ENCODE measurements at regions not wholly inside any gene's neighbourhood (a gene's known extent, or its start where the extent isn't known, plus 50 kb on each side); places are given as distances from the start of the nearest gene placed in this dataset.

DNA sequence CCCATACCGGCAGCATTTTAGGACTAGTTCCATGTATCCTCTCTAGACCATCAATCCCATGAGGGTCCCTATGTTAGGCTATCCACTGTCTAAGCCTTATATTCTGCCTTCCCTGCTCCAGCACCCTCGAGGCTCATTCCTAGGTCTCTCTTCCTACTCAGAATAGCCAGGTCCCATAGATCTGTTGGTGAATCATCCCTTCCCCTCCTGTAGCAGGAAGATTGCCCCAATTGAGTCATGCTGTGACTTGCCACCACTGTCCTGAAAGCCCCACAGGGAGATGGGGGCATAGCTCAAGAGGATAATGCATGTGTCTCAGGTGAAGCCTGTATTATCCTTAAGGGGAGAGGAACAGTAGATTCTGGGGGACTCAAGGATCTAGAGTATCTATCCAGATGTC lies 143.1 kb upstream of the MOCS1 start:
- DNase-seq (ENCODE audit: low read depth in 2 of 2): no peak

DNA sequence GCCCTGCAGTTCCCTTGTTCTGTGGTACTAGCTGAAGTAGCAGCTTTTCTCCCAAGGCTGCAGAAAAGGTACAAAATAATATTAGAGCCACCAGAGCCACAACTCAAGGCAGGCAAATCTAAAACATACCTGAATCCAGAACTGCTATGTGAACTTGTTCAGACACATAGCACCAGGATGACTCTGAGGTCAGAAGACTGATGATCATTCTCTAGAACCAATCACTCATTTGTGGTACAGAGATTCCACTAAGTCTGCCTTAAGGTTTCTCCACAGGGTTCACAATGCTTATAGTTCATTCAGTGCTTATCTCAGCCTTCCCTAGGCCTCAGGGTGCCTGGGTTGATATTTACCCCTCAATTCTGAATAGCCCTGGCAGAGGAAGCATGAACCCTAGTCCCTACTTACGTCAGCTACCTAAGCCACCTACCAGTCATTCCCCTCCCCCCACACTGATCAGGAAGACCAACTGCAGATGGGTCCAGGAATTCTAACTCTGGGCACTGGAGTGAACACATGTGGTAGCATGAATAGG lies 140.9 kb upstream of the MOCS1 start:
- no peak for DNase-seq (ENCODE audit: low read depth in 2 of 2)

DNA sequence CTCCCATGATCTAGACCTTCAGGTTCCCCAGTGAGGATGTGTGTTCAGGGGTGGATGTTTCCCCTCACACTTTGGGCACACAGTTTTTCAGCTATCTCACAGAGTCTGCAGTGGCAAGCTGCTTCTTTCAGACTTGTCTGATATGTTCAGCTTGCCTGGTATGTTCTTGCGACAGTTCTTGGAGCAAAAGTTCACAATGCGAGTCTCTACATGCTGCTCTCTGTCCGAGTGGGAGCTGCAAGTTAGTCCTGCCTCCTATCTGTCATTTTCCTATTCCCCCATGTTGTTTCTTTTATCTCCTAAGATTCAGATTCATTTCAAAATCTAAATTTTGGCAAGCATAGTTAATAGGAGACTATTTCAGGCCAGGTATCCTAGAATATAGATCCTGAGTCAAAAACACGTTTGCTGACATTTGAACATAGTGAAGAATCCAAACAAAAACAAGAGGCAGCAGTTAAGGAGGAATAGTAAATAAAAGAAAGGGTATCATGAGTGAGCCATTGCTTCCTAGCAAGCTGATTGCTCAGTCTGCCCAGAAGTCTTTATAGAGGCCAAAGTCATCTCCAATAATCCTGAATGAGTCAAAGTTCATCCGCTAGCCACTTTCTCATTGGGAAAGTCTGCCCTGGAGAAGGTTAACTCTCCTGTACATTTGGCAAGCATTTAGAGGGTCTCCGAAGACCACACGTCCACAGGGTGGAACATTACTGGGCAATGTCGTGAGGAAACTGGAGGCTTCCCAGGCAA lies 140.2 kb upstream of the MOCS1 start:
- DNase-seq (ENCODE audit: low read depth in 2 of 2): no peak

DNA sequence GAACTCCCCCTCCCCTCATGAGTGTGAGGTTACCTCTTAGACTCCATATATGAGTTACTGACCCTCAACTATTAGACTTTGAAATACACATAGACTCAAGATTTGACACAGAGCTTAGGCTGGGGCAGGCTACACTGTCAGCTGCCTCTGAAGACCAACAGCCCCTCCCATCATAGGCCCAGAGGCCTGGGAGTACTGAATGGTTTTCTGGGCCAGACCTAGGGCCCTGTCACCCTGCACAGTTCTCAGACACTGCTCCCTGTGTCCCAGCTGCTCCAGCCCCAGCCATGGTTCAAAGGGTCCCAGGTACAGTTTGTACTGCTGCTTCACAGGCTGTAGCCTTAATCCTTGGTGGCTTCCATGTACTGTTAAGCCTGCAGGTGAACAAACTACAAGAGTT lies 132.1 kb upstream of the MOCS1 start:
- DNase-seq (ENCODE audit: low read depth in 2 of 2): no peak

DNA sequence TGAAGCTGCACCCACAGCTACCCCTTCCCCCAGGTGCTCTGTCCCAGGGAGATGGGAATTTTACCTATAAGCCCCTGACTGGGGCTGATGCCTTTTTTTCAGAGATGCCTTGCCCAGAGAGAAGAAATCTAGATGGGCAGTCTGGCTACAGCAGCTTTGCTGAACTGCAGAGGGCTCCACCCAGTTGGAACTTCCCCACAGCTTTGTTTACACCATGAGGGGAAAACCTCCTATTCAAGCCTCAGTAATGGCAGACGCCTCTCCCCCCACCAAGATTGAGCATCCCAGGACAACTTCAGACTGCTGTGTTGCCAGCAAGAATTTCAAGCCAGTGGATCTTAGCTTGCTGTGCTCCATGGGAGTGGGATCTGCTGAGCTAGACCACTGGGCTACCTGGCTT lies 122.6 kb upstream of the MOCS1 start:
- DNase-seq (ENCODE audit: low read depth in 2 of 2): no peak

DNA sequence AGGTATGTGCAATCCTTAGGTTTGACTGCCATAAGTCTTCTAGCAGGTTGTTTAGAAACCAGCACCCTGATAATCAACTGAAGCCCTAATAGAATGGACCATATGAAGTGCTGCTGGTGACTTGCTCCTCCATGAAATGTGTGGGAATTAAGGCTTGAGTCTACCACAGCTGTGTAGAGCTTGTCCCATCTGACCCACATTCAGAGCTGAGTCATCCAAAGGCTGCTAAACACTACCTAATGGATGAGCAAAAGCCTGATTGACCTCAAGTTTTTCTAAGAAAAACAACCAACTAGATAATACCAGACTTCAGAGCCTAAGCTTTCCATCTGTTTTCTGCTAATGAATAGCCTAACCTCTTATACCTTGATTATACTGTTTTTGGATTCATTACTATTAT lies 120.3 kb upstream of the MOCS1 start:
- DNase-seq (ENCODE audit: low read depth in 2 of 2): no peak

DNA sequence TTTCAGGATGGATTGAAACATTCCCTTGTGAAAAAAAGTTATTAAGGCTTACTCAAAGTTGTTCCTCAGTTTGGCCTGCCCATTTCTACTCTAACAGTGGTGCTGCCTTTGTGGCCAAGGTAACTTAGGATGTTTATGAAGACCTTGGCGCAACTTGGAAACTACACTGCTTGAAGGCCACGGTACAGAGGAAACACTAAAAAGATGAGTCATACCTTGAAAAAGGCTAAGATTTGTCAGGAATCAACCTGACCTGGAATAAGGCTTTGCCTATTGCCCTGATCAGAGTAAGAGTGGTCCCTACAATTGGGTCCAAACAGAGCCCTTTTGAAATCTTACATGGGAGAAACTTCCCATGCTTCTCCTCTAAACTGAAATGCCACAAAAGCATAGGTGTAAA lies 119.9 kb upstream of the MOCS1 start:
- DNase-seq (ENCODE audit: low read depth in 2 of 2): no peak

DNA sequence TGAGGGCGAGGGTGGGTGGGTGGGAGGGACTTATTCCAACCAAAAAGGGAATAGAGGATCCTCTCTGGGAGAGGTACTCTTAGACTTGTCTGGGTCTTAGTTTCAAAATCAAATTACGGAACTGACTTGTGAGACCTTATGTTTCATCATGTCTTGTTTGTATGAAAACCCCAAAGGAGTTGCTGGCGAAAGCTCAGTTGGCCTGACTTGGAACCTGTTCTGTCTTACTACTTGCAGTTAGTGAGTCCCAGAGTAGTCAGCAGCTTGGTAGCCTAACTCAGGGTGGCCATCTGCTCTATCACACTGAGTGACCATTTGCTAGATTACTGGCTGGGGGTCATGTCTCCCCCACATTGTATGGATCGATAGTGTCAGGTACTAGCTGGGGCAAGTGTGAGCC lies 114.9 kb upstream of the MOCS1 start:
- no peak for DNase-seq (ENCODE audit: low read depth in 2 of 2)

DNA sequence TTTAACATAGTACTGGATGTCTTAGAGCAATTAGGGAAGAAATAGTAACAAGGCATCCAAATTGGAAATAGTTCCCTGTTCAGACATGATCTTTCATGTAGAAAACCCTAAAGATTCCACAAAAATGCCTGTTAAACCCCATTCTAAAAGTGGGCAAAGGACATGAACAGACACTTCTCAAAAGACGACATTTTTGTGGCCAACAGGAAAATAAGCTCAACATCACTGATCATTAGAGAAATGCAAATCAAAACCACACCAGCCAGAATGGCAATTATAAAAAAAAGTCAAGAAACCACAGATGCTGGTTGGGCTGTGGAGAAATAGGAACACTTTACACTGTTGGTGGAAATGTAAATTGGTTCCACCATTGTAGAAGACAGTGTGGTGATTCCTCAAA lies 109.9 kb upstream of the MOCS1 start:
- no peak for DNase-seq (ENCODE audit: low read depth in 2 of 2)

DNA sequence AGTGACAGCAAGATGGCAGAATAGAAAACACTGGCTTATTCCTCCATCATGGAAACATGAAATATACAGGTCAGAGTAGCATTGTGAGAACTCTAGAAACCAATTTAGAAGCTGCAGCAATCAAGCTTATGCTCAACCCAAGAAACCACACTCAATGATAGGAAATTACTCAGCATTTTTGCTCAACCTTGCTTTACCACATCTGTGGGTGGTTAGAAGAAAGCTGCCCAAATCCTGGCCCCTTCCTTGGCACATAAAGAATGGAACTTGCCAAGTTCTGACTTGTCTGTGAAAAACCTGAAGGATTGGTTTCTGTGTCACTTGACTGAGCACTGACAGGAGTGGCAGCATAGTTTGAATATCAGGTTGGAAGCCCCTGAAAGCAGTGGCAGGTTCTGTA lies 108.0 kb upstream of the MOCS1 start:
- DNase-seq (ENCODE audit: low read depth in 2 of 2): no peak

DNA sequence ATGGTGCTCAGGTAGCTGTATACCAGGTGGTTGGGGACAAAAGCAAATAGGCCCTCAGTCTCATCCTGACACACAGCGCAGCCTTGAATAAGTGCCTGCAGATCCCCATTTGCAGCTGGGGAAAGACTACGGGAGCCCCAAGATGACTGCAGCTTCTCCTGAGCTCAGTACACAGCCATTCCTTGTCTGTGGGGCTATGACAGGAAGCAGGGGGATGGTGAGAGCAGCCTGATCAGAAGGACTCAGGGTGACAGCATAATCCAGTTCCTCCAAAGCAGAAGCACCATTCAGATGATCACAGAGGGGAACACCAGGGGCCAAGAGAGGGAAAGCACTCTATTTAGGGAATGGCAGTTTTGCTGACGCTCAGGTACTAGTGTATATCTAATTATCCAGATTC lies 104.8 kb upstream of the MOCS1 start:
- DNase-seq (ENCODE audit: low read depth in 2 of 2): no peak

DNA sequence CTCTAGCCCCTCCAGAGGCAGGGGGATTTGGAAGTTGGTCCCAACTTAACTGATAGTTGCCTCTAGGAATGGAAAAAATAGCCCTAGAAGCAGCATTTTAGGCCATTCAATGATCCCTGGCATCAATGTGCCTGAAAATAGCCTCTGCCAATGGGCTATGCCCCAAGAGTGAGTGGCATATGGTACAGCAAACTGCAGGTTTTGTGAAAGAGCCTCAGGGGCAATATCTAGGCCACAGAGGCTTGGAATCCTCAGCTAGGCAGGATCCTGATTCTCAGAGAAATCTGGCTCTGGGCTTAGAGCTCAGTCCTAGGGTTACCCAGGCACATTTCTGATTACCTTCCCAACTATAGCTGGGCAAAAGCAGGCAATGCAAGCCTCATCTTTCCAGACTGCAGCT lies 104.4 kb upstream of the MOCS1 start:
- DNase-seq (ENCODE audit: low read depth in 2 of 2): no peak

DNA sequence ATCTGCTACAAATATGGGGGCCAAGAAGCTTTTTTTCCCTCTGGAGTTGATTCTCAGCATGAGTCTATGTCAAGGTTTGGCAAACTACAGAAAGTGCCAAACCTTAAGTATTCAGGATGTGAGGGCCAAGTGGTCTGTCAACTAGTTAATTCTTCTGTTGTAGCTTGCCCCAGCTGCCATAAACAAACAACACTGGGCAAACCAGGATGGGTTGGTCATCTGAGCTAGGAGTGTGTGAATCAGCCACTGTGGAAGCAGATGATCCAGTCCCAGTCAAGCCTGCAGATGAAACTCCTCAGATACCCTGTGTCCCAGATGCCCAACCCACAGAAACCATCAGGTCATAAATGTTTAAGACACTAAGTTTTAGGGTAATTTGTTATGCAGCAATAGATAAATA lies 103.0 kb upstream of the MOCS1 start:
- no peak for DNase-seq (ENCODE audit: low read depth in 2 of 2)

DNA sequence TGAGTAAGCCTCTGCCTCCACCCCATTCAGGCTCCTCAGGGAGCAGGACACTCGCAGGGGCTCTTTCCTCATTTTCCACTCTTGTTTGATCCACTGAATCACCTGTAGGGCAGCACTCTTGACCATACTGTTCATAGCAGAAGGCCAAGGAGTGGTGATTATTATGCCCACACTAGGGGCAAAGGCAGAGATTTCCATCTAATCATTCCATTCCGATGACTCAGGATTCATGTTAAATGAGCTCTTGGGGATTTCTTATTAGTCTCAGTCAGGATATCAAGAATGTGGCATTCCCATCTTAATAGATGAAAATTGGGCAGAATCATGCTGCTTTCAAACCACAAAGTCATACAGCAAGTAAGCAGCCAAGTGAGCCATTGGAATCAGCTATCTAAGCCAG lies 101.9 kb upstream of the MOCS1 start:
- no peak for DNase-seq (ENCODE audit: low read depth in 2 of 2)

DNA sequence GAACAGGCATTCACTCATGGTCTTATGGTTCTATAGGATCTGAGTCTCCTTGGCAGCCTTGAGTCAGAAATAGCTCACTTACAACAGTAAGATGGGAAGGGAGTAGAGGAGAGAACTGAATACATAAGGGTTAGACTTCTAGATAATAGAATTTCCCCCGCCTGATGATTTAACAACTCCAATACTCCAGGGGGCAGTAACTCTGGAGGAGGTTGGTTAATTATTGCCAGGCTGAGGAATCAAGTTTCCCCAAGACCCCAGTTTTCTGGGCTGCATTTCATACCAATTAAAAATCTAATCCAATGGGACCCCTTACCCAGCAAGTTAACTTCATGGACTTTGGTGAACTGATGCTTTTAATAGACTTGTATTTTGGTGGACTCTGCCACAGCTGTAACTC lies 94.2 kb upstream of the MOCS1 start:
- DNase-seq (ENCODE audit: low read depth in 2 of 2): no peak

DNA sequence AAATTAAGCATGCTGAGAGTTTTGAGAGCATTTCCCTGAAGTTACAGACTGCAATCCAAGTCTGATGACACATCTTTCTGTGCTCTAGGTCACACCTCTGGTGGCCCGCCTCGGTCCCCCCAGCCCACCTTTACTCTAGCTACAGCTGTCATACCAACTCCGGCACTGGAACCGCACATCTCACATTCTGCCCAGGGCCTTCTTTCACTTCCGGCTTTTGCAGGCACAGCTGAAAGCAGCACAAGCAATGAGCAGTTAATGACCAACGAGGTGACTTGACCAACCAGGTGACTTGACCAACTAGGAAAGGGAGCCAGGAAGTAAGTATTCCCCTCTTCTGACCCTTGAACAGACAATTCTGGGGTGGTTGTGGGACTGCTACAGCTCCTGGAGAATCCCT lies 88.6 kb upstream of the MOCS1 start:
- DNase-seq (ENCODE audit: low read depth in 2 of 2): no peak

DNA sequence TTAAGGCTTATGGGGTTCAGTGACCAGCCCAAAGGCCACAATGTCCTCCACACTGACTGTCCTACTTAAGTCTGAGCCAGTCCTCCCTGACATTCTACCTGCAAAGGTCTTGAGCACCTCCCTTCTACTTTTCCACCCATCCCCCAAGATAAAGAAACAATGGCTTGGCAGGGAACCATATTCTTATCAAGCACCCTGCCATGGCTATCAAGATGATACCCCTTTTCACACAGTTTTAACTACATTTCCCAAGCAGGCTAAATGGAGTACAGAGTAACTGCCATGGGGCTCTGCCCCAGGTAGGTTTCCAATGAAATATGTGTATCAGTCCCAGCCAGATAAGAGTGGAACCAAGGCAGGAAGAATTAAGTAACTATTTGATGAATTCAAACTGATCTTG lies 85.9 kb upstream of the MOCS1 start:
- no peak for DNase-seq (ENCODE audit: low read depth in 2 of 2)

DNA sequence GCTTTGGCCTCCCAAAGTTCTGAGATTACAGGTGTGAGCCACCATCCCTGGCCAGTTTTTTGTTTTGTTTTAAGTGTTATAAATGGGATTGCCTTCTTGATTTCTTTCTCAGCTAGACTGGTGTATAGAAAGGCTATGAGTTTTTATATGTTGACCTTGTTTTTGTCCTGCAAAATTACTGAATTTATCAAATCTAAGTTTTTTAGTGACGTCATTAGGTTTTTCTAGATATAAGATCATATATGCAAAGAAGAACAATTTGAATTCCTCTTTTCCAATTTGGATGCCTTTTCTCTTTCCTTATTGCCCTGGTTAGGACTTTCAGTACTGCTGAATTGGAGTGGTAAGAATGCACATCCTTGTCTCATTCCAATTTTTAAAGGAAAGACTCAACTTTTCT lies 81.3 kb upstream of the MOCS1 start:
- DNase-seq (ENCODE audit: low read depth in 2 of 2): no peak

DNA sequence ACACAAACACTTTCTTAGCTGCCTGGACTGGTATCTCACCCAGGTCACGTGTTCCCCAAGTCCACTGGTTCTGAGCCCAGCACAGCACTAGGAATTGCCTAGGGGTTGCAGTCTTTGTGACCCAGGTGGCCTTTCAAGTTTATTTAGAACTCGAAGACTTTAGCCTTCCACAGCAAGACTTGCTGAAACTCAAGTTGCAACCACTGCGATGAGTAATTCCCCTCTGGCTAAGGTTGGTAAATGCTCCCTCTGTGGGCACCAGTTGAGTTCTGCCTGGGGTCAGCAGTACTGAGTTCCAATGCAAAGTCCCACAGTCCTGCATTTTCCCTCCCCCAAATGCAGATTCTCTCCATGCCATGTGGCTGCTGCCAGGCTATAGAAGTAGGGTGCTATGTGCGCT lies 77.6 kb upstream of the MOCS1 start:
- no peak for DNase-seq (ENCODE audit: low read depth in 2 of 2)

DNA sequence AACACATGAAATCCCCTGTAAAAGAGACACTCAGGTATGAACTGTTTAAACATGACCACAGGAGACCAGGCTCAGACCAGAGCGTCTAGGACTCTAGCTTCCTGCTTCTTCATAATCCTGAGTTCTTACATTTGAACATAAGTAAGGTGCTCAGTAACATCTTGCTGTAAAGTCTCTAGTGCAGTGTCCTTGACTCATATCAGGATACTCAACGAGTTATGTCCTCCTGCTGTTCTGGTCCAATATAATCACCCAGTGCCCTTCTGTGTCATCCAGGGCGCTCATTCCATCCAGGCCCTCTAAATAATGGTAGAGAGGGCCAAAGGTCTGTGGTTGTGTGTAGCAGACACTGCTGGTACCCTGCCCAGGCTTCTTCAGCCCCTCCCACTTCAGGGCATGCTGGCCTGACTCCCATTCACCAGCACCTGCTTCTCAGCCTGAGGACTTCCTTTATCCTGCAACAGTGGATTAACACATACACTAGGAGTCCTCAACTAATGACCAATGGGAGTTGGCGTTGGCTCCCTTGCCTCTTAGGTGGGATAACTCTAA lies 66.8 kb upstream of the MOCS1 start:
- DNase-seq (ENCODE audit: low read depth in 2 of 2): no peak

DNA sequence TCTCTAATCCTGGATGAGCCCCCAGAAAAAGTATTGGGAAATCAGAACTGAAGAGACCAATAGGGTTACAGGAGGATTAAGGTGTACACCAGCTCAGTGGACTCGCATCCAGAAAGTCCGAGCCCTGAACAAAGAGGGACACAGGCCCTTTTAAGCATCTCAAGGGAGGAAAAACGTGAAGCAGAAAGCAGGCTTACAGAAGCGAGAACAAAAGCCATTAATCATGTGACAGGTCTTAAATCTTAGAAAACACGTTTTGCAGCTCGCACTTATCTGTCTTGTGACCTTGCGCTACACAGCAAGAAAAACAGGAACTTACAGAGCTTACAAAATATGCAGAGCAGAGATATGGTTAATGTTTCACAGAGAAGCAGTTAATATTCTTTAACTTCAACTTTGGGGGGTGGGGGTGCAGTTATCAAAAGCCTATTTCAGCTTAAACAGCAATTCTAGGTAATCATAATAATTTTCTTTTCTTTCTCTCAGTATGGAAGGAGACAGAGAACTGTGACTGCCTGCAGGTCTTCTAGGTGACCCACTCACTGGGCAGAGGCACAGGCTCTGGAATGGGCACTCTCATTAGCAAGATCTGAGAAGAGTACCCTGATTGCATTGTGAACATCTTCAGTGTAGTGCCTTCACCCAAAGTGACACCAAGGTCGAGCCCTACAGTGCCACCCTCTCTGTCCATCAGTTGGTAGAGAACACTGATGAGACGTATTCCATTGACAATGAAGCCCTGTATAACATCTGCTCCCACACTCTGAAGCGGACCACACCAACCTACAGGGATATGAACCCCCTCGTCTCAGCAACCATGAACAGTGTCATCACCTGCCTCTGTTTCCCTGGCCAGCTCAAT lies 65.0 kb upstream of the MOCS1 start:
- DNase-seq (ENCODE audit: low read depth in 2 of 2): no peak

DNA sequence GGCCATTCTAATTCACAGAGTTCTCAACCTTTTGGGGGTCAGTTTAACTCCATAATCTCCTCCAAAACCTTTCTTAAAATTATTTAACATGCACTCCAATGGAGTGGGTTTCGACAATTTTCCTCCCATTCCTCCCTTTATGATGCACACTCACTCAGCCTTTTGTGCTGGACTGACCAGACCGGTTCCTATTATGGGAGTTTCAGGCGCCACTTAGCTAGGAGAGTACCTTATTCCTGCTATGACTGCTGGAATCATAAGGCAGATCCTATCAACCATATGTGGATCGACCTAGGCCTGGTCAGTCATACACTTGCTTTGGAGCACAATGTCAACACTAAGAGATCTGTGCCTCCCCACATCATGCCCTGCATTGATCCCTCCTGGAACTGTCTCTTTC lies 63.9 kb upstream of the MOCS1 start:
- DNase-seq (ENCODE audit: low read depth in 2 of 2): no peak

DNA sequence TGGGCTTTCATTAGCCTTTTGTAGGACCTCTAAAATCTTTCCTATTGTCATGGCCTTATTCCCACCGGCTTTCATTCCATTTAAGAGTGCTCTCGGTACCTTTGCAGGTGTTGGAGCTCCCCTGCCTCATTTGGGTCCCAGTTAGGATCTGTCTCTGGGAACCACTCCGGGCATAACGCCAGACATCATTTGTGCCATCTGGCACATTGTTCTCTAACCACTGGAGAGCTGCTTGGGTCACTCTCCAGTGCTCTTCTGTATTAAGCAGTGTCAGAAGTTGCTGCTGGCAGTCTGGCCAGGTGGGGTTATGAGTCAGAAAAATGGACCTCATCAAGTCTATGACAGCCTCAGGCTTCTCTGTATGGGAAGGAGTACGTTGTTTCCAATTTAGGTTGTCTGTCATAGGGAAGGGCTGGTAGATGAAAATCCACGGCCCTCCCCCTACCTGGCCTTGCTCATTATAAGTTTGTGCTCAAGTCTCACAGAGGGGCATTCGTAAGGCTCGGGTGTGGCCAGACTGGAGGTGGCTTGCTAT lies 62.9 kb upstream of the MOCS1 start:
- no peak for DNase-seq (ENCODE audit: low read depth in 2 of 2)

All from stimulated activated CD4-positive, alpha-beta T cell treated with anti-CD3 and anti-CD28 coated beads, Interleukin-1b, Interleukin-23, amount 100 ng/mL, for 4 hours (primary cell).